ENCODE measurements at regions not wholly inside any gene's neighbourhood (a gene's known extent, or its start where the extent isn't known, plus 50 kb on each side); places are given as distances from the start of the nearest gene placed in this dataset.

DNA sequence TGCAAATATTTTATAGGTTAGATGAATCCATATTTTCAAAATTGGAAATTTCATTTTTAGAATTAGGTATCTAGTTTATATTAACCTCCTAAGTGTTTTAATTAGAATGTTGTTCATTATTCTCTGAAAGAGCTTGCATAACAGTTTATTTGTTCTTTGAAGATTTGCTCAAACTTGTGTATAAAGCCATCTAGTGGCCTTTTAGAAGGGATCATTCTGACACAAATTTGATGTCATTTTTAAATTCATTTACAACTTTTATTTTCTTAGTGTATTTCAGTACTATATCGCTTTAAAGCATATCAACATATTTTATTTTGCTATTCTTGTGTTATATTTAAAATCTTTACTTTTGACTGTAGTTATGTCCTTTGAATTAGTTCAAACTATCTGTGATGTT, 527.0 kb upstream of the NRG3 start:
- no peak for TF ChIP-seq CTCF (IDR thresholded peaks at IDR 0.05)
- no peak for TF ChIP-seq EZH2 (IDR thresholded peaks at IDR 0.05; ENCODE audit: borderline replicate concordance, insufficient read depth, low read depth, low read length, poor library complexity, severe bottlenecking)

Data from B cell (primary cell).